ENCODE measurements at regions not wholly inside any gene's neighbourhood (a gene's known extent, or its start where the extent isn't known, plus 50 kb on each side); places are given as distances from the start of the nearest gene placed in this dataset.

DNA sequence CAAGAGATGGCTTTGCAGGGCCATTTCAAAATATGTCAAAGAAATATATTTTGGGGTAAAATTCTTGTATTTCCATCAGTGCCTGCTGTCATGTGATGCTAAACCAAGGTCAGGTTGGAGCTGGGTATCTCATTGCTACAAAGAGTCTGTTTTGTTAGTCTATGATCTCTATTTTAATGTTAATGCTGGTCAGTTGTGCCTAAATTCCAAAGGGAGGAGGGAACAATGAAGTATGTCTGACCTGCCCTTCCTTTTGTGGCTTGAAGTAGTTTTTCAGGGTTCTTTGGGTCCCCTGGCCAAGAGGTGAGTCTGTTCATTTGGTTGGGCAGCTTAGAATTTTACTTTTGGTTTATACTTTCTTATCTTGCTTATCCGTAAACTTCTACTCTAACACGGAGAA, 61.6 kb upstream of the DYNAP start (continued):
- TF ChIP-seq, protein P1, sequence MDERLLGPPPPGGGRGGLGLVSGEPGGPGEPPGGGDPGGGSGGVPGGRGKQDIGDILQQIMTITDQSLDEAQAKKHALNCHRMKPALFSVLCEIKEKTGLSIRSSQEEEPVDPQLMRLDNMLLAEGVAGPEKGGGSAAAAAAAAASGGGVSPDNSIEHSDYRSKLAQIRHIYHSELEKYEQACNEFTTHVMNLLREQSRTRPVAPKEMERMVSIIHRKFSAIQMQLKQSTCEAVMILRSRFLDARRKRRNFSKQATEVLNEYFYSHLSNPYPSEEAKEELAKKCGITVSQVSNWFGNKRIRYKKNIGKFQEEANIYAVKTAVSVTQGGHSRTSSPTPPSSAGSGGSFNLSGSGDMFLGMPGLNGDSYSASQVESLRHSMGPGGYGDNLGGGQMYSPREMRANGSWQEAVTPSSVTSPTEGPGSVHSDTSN (CRISPR knock-in tag; IDR thresholded peaks at IDR 0.05; ENCODE audit: low read depth): no peak
- TF ChIP-seq, protein P1 (tag; conservative IDR thresholded peaks at IDR 0.05; ENCODE audit: low read depth): no peak
- TF ChIP-seq RUNX1 (IDR thresholded peaks at IDR 0.05; ENCODE audit: low read depth): no peak
- no peak for TF ChIP-seq BCLAF1 (IDR thresholded peaks at IDR 0.05; ENCODE audit: borderline replicate concordance in 1 of 2, control insufficient read depth in 1 of 2, low read depth in 2 of 2, low read length in 1 of 2)
- TF ChIP-seq EP300 (IDR thresholded peaks at IDR 0.05; ENCODE audit: low read length): no peak
- no peak for TF ChIP-seq PREB (CRISPR knock-in tag; IDR thresholded peaks at IDR 0.05)
- no peak for TF ChIP-seq ZNF24 (IDR thresholded peaks at IDR 0.05)
- TF ChIP-seq RBBP5 (IDR thresholded peaks at IDR 0.05; ENCODE audit: borderline replicate concordance, insufficient read depth, low read length, poor library complexity, severe bottlenecking): no peak
- no peak for TF ChIP-seq ZNF57 (CRISPR knock-in tag; IDR thresholded peaks at IDR 0.05)
- TF ChIP-seq, protein P2, sequence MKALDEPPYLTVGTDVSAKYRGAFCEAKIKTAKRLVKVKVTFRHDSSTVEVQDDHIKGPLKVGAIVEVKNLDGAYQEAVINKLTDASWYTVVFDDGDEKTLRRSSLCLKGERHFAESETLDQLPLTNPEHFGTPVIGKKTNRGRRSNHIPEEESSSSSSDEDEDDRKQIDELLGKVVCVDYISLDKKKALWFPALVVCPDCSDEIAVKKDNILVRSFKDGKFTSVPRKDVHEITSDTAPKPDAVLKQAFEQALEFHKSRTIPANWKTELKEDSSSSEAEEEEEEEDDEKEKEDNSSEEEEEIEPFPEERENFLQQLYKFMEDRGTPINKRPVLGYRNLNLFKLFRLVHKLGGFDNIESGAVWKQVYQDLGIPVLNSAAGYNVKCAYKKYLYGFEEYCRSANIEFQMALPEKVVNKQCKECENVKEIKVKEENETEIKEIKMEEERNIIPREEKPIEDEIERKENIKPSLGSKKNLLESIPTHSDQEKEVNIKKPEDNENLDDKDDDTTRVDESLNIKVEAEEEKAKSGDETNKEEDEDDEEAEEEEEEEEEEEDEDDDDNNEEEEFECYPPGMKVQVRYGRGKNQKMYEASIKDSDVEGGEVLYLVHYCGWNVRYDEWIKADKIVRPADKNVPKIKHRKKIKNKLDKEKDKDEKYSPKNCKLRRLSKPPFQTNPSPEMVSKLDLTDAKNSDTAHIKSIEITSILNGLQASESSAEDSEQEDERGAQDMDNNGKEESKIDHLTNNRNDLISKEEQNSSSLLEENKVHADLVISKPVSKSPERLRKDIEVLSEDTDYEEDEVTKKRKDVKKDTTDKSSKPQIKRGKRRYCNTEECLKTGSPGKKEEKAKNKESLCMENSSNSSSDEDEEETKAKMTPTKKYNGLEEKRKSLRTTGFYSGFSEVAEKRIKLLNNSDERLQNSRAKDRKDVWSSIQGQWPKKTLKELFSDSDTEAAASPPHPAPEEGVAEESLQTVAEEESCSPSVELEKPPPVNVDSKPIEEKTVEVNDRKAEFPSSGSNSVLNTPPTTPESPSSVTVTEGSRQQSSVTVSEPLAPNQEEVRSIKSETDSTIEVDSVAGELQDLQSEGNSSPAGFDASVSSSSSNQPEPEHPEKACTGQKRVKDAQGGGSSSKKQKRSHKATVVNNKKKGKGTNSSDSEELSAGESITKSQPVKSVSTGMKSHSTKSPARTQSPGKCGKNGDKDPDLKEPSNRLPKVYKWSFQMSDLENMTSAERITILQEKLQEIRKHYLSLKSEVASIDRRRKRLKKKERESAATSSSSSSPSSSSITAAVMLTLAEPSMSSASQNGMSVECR (CRISPR knock-in tag; IDR thresholded peaks at IDR 0.05): no peak
